HG03432 (cell line): ENCODE measurements at regions not wholly inside any gene's neighbourhood (a gene's known extent, or its start where the extent isn't known, plus 50 kb on each side); places are given as distances from the start of the nearest gene placed in this dataset.

ENCODE experiments used
- ATAC-seq: cut with Tn5 transposase; IDR thresholded peaks from one replicate; pipeline ENCODE4 v1.9.1; 2021; ENCODE audit warnings: mild to moderate bottlenecking, moderate library complexity; ENCODE audit not compliant: unreplicated experiment

DNA sequence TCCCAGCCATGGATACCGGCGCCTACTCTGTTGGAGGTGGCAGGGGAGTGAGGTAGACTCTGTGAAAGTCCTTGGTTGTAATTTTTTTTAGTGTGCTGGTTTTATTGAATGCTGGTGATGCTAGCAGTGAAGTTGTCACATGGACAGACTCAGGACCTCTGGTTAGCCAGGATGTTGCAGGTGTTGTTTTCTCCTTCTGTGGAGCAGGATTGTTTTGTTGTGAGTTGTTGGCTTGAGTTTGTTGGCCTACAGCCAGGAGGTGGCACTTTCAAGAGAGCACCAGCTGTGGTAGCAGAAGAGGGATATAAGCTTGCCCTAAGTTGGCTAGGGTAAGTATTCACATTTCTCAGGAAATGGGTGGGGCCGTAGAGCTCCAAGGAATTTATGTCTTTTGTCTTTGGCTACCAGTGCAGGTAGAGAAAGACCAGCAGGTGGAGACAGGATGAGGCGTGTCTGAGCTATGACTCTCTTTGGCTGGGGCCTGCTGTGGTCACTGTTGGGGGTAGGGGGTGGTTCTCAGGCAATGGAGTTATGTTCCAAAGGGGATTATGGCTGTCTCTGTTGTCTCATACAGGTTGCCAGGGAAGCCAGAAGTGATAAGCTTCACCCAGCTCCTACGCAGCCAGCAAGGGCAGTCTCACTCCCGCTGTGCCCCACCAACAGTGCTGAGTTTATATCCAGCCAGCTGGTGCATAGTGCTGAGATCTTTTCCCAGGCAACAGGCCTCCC lies 248.7 kb downstream of the TAF11L14 start:
- no peak for ATAC-seq

DNA sequence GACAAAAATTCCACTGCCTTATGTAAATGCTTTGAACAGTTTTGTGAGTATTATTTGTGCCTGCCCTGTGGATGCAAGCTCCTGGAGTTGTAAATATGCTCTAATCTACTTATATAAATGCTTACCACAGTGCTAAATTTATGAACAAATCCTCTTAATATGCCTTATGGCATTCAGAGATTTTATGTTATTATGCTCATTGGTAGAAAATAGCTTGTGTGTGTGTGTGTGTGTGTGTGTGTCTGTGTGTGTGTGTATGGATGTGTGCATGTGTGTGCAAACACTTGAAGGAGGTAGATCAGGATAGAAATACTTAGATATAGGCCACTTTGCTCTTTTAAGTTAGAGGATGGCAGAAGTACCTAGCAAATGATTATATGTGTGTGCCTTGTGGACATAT lies 253.9 kb downstream of the TAF11L14 start:
- ATAC-seq = no peak

DNA sequence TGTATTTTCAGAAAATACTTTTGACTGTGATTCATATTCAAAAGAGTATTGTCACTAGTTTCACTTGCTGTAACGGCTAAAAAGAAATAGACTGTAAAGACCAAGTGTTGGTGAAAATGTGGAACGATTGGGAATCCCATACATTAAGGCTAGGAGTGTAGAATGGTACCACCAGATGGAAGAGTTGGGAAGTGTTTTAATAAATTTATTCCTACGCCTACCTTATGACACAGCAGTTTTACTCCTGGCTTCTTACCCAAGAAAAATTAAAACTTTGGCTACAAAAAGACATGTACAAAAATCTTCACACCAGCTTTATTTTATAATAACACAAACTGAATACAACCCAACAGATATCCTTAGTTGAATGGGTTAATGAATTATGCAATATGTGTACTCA lies 256.2 kb downstream of the TAF11L14 start:
- ATAC-seq = no peak

DNA sequence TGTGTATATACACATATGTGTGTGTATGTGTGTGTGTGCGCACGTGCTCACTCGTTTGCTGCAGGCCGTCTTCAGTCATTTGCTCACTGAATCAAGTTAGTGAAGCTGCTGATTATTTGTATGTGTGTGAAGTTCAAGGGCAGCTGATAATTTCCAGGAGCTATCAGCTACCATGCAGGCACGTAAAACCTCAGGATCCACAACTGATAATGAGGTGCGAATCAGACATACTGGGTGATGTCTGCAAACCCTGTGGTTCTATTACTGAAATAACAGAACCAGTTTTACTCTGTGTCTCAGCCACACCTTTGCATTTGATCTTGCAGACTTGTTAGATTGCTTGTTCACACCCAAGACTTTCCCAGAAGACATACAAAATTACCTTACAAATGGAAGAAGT lies 257.6 kb downstream of the TAF11L14 start:
- ATAC-seq = no peak

DNA sequence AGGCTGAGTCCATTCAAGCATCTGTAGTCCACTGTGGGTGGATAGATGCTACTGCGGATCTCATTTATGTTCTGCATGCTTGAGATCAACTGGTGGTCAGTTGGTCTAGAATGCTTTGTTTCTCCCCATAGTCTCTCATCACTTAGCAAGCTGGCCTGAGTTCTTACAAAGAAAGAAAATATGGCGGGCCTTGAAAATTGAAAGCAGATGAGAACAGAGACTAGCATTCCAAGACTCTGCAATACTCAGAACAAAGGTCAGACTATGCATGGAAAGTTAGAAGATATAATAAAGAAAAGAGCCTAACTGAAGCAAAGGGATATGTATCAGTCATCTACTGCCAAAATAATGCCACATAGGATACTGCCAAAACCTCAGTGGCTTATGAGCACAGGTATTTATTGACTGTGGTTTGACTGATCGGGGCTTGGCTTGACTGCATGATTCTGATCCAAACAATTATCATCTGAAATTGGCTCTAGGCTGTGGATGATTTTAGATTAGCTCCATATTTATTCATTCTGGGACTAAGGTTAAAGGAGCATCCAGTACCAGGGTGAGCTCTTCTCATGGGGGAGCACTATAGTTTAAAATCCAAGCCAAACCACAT lies 258.9 kb downstream of the TAF11L14 start:
- ATAC-seq = no peak

DNA sequence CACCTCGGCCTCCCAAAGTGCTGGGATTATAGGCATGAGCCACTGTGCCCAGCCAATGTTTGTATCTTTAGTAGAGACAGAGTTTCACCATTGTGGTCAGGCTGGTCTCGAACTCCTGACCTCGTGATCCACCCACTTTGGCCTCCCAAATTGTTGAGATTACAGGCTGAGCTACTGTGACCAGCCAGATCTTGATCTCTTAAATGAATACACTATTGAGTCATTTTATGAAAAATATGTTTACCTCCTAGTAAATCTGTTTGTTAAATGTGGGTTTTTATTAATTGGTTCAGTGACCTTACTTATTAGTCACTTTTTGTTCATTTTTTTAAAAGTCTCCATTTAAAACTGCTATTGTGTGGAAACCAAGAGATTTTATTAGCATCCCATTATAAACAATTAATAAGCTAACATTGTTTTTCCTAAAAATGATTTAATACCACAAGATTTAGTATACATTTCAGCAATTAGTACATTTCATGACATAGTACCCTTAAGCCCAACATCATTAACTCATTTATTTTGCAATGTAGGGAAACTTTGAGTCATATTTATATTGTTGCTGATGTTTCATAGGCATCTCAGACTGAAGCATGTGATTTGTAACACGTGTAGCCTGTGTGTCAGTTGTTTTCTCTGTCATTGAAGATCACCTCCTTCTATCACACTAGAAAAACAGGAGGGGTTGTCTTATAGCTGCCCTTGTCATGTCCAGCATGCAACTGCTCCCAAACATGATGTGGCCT lies 261.2 kb downstream of the TAF11L14 start:
- ATAC-seq = no peak

DNA sequence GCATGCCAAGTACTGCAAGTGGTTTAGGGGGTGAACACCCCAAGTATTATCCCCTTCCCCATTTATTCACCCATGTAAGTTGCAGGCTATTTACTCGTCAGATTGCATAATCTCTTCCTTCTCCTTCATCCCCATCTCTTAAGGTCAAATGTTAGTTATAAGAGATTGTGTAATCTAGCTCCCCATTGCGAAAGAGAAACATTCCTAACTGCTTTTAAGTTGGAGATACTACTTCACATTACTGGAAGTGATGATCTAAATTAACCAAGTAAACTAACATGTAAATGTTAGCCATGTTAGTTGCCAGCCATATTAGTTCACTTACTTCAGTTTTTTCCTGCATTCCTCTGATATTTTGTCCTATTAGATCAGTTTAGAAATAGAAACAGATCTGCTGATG lies 262.3 kb downstream of the TAF11L14 start:
- ATAC-seq = no peak

DNA sequence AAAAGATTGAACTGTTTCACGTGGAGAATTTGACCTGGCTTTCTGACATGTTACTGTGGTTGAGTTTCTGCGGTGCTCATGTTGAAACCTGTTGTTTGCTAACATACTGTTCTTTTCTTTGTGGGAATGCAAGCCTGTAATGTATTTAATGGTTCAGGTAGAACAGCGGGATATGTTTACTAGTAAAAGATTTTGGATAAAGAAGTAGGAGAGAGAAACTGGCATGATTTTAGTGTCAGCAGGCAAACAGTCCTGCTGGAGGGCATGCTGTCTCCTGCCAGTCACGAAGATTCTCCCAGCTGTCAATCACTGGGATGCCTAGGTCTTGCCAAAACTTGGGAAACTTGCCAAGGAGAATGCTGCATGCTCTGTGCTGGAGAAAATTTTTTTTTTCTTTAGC lies 263.5 kb downstream of the TAF11L14 start:
- ATAC-seq = no peak

DNA sequence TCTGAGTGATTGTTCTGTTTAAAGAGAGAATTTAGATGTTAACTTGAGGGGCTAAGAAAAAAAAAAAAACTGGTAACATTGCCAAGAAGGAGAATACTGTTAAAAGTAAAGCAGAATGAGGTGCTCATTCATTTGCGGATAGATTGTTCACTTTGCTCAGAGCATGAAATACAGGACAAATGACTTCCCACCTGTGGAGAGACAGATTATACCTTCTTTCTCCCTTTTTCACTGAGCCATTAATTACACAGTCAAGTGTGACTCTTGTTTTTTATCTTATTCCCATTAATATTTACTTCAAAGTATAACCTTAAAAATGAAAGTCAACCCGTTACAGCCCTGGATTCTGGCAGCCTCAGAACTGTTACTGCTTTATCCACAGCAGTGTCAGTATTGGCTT lies 264.5 kb downstream of the TAF11L14 start:
- no peak for ATAC-seq

DNA sequence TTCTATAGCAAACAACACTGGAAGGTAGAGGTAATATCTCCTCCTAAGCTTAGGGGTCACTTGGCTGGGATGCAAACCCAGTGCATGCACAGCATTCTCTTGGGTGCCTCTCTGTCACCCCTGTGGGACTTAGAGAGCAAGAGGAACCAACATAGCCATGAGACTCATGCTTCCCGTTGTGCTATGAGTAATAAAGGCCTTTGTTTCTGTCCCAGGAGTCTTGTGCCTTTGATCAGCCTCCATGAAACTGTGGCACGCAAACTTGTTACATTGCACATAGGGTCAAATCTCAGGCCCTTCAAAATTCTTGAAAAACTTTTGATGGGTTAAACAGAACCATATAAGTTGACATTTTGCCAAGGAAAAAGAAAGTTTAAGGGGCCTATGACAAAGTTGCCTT lies 272.8 kb downstream of the TAF11L14 start:
- peak; percentile 85 for ATAC-seq

DNA sequence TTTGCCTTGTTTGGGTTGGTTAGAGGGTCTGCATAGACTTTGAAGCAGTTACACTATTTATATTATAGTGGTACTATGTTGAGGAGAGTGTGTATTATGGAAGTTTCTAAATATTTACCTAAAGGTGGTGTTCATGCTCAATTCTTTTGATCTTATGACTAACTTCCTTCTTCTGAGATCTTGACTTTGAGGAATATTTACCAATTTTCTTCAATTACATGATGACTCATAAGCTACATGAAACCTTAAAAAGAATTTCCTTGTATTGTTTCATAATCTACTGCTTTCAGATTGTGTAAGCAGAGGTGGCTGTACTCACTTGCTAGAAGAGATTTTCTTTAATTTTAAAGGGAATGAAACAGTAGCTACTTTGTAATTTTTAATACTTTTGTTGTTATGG lies 276.1 kb downstream of the TAF11L14 start:
- ATAC-seq = peak; percentile 65

DNA sequence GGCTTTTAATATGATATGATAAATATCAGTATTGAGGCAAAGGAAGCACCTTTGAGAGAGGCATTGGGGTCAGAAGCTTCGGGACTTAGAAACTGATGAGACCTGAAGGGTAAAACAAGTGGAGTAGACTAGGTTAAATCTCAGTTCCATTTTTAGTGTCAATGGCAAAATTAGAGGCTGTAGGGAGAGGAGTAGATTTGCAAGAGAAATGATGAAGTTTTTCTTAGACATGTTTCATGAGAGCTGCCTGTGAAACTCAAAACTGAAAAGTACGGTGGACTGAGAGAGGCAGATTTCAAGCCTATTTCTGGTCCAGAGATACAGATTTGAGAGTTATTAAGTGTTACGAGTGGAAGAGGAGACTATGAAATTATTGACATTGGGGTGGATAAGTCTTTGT lies 278.5 kb downstream of the TAF11L14 start:
- ATAC-seq = peak; percentile 66

DNA sequence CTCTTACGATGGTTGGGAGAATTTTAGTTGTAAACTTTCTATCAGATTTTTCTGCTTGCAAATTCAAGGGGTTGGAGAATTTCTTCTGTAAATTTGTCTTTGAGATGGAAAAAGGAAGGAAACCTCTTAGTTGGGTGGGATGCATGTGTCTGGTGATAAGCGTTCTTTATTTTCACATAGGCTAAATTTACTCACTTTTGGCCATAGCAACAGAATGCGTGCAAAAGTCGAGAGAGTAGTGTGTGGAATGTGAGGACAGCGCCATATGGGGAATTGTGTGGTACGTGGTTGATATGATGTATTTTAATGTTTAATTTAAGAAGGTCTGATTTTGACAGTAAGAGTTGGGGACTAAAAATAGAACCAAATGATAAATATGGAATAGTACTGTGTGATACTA lies 282.2 kb downstream of the TAF11L14 start:
- ATAC-seq = no peak

DNA sequence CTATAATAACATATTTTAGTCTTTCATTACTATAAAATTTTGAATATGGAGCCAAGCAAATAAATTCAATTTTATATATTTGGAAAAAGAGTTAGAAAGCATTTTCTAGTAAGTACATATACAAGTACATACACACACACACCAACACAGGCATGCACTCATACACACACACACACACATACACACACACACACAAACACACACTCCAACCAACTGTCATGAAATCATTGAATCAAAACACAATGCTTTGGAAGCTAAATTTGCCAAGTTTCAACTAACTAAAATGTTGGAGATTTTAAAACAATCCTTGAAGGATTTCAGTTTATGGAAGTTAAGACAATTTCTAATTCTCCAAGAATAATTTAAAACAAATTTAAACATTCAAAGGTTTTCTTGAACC lies 283.2 kb downstream of the TAF11L14 start:
- ATAC-seq = no peak

DNA sequence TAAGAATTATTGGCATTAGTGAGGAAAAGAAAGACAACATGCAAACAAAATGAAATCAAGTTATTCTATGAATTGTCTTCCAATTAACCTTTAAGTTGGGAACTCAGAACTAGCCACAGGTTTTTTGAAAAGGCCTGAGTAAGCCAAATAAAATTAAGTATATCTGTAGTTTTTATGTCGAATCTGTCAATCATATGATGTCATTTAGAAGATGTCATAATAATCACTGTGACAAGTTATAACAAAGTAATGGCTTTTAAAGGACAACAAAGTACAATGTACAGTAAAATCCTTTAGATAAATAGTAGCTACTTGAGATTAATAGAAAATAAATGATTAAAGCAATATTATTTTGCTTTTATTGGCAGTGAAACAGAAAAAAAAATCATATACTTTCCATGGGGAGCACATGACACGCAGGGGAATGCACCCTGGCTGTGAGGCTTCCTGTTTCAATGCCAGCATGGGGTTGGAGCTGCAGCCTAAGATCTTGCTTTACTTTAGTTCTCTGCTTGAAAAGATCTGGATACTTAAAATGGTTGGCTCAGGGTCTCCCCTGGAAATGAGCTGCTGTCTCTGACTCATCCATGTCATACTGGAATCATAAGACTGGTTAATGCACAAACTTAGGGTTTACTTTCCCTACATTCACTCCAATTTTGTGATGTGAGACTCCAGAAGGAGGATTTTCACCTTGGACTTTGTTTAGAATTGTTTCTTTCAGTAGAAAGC lies 284.3 kb downstream of the TAF11L14 start:
- peak; percentile 50 for ATAC-seq

DNA sequence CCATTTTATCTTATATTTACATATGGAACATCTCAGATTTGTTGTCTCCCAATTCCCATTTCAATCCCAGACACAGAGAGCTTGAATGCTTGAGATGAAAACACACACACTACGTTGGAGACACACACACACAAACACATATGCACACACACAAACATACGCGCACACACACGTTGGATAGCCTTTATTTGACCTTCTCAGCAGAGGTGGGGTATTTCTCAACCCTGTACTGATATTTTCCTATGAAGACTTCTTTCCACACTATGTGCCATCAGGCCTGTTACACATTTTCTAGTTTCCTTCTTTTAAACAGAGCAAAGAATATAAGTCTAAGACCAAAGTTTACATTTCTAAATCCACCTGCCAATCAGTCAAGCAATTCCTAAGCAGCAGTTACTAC lies 291.0 kb downstream of the TAF11L14 start:
- no peak for ATAC-seq

DNA sequence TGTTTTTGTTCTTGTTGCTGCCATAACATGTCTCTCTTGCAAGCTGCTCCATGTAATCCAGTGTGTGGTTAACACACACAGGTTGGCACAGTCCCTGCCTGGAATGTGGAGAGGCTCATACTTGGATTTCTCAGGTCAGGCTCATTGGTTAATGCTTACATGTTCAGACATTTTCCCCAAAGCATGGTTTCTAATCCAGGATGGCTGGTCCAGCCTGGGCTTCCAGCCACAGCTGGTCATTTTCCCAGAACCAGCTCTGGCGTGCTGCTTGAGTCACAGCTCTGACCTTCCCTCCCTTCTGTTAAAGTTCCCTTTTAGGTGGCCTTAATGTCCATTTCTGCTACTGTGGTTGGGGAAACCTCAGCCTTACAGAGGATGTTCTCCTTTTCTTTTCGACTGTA lies 294.3 kb downstream of the TAF11L14 start:
- ATAC-seq = no peak

DNA sequence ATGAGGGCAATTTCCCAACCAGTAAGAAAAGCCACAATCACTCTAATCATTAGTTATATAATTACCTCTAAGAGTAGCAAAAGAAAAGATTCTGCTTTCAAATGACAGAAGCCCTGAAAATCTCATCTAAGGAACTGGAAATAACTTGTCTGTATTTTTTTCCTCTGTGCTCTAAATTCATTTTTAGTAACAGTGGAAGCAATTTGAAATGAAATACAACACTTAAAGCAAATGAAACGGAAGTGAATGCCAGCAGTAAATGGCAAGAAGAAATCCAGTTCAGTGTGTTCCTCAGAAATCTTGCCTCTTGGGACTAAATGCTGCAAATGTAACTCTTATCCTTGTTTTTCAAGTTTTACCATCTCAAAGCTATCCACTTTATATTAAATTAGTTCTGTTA lies 294.9 kb downstream of the TAF11L14 start:
- ATAC-seq = no peak

DNA sequence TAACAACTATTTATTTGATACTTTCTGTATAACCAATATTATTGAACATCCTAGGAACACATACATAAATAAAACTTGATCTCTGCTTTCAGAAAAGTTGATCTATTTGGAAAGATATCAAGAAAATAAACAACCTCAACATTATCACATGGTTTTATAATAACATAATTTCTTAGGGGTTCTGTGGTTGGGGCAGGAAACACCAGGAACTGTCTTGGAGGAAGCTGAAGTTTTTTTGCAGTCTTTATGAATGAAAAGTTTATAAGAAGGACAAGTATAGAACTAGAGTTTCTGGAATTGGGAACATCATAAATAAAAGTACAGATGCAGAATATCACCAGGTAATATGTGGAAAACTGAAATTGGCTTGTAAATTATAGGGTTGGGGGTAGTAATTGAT lies 296.1 kb downstream of the TAF11L14 start:
- no peak for ATAC-seq

DNA sequence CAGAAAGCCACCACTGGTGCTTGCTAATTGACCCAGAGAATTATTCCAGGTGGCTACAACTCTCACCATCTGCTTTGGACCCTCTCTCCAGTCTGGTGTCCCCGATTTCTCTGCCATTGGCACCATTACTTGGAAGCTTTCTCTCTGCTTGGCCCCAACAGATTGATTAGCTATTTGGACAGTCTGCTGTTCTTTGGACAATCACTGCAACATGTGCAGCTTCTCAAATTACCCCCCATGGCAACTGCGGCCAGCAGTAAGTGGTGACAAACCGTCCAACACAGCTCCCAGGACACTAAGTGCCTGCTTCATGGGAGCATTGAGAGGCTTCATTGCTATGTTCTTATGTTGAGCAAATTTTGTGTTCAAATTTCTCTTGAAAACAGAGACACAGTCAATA lies 309.8 kb downstream of the TAF11L14 start:
- ATAC-seq = no peak

DNA sequence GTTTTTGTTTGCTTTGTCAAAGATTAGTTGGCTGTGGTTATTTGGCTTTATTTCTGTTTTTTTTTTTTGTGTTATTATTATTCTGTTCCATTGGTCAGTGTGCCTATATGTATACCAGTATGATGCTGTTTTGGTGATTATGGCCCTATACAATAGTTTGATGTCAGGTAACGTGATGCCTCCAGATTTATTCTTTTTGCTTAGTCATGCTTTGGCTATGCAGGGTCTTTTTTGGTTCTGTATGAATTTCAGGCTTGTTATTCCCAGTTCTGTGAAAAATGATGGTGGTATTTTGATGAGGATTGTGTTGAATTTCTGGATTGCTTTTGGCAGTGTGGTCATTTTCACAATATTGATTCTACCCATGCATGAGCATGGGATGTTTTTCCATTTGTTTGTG lies 312.8 kb downstream of the TAF11L14 start:
- ATAC-seq = no peak
